Esophagus squamous epithelium (tissue), 5 donors: ENCODE measurements at regions not wholly inside any gene's neighbourhood (a gene's known extent, or its start where the extent isn't known, plus 50 kb on each side); places are given as distances from the start of the nearest gene placed in this dataset.

ENCODE experiments used
- DNase-seq: peaks from one replicate; lab custom pipeline; 2025; lab: John Stamatoyannopoulos, UW
- H3K27ac ChIP-seq, 4 donors: fragments of 200-600 bp; sonication (generic); one replicate each; pipeline ENCODE4 v1.5.1; 2016 to 2019; ENCODE audit warnings: mild to moderate bottlenecking in 1 of 4
- H3K27me3 ChIP-seq, 4 donors: fragments of 200-600 bp; sonication (generic); 1 replicate in 3 of 4; 2 replicates in 1 of 4; pipeline versions ENCODE4 v1.5.1 to v1.6.0; 2017 to 2021; ENCODE audit warnings: antibody characterized with exemption in 1 of 4
- H3K36me3 ChIP-seq, 3 donors: fragments of 200-600 bp; sonication (generic); one replicate each; pipeline ENCODE4 v1.5.1; 2016 to 2019
- H3K4me1 ChIP-seq, 3 donors: fragments of 200-600 bp; sonication (generic); one replicate each; pipeline ENCODE4 v1.5.1; 2017 to 2019
- H3K4me3 ChIP-seq, 4 donors: fragments of 200-600 bp; sonication (generic); 1 replicate in 3 of 4; 2 replicates in 1 of 4; pipeline ENCODE4 v1.5.1; 2016 to 2019; ENCODE audit warnings: mild to moderate bottlenecking in 2 of 4, moderate library complexity in 1 of 4
- H3K9me3 ChIP-seq, 3 donors: fragments of 200-600 bp; sonication (generic); one replicate each; pipeline ENCODE4 v1.5.1; 2016 to 2019
- POLR2A ChIP-seq, 4 donors: fragments of 450-650 bp; IDR thresholded peaks; one replicate each; pipeline ENCODE4 v1.6.1; 2017; ENCODE audit warnings: antibody characterized with exemption in 4 of 4, mild to moderate bottlenecking in 4 of 4, moderate library complexity in 3 of 4
- WGBS, 2 donors: methylation state at CpG; one replicate each; pipeline ENCODE4 v1.1.5; 2018; 5-methylcytosine and 5-hydroxymethylcytosine counted together
- intact Hi-C: fragments of 100-400 bp; cut with DNase I; formaldehyde crosslinking; loops from one replicate; pipeline ENCODE4 v1.15.0; 2022
- TF ChIP-seq, protein P1 (sequence below), 6 experiments: fragments of 450-650 bp in 4 of 6; fragments of 200-600 bp in 2 of 6; sonication (generic) in 2 of 6; IDR thresholded peaks; one replicate each; pipeline ENCODE4 v1.5.1; 2016 to 2019; ENCODE audit warnings: antibody characterized with exemption in 6 of 6, mild to moderate bottlenecking in 4 of 6, moderate library complexity in 4 of 6
- donor health status: DM: yes; HTN: yes; CAD: no.

- Histone ChIP-seq H3K27me3 (peaks cover 0 to 11% (median 0%) of the 10 kb centered on the region in 4 donors), H3K27ac (no peak overlapping the region), H3K9me3 (no peaks in the 10 kb centered on the region), H3K36me3 (no peaks in the 10 kb centered on the region), H3K4me1 (peaks cover 0 to 11% (median 0%) of the 10 kb centered on the region in 3 donors), H3K4me3 (no peak overlapping the region)
- intact Hi-C loops, result no loop called here
- no peak for DNase-seq
- TF ChIP-seq, protein P1, sequence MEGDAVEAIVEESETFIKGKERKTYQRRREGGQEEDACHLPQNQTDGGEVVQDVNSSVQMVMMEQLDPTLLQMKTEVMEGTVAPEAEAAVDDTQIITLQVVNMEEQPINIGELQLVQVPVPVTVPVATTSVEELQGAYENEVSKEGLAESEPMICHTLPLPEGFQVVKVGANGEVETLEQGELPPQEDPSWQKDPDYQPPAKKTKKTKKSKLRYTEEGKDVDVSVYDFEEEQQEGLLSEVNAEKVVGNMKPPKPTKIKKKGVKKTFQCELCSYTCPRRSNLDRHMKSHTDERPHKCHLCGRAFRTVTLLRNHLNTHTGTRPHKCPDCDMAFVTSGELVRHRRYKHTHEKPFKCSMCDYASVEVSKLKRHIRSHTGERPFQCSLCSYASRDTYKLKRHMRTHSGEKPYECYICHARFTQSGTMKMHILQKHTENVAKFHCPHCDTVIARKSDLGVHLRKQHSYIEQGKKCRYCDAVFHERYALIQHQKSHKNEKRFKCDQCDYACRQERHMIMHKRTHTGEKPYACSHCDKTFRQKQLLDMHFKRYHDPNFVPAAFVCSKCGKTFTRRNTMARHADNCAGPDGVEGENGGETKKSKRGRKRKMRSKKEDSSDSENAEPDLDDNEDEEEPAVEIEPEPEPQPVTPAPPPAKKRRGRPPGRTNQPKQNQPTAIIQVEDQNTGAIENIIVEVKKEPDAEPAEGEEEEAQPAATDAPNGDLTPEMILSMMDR (IDR thresholded peaks at IDR 0.05), result no peak
- TF ChIP-seq POLR2A (IDR thresholded peaks at IDR 0.05), result no peak
- 74 to 100% methylated on average over 4 of the region's 4 CpGs for WGBS, 2 donors
Observed at GRCh38 chr10:78867555-78867939, 201.2 kb upstream of the ZMIZ1 start.

DNA sequence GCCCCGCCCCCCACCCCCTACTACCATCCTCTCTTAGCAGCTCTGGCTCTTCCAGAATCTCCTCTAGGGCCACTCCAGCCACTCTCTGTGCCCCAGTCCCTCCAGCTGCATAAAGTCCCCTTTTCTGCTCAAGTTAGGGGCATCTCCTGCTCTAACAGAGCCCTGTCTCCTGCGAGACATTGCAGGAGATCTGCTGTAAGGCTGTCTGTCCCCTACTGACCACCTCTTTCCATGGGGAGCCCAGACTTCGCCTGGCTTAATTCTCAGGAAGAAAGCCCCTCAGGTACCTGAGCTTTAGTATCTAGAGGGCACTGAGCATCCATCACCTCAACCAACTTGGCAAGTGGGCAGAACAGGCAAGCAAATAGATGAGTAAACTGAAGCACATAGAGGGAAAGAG, 200.7 kb upstream of the ZMIZ1 start:
- Histone ChIP-seq H3K4me1 (peaks cover 0 to 11% (median 0%) of the 10 kb centered on the region in 3 donors), H3K4me3 (no peak overlapping the region), H3K36me3 (no peaks in the 10 kb centered on the region), H3K27me3 (peaks cover 0 to 14% (median 0%) of the 10 kb centered on the region in 4 donors), H3K9me3 (no peaks in the 10 kb centered on the region), H3K27ac (no peak overlapping the region)
- no peak for TF ChIP-seq POLR2A (IDR thresholded peaks at IDR 0.05)
- TF ChIP-seq, protein P1 (IDR thresholded peaks at IDR 0.05), result no peak
- DNase-seq, result no peak
- 100% methylated on average over 1 to 3 of the region's 3 CpGs for WGBS, 2 donors
- intact Hi-C loops, result no loop called here

- peaks cover 0 to 11% (median 0%) of the 10 kb centered on the region in 3 donors for H3K4me1 ChIP-seq
- H3K36me3 ChIP-seq, result no peaks in the 10 kb centered on the region
- peaks cover 0 to 14% (median 0%) of the 10 kb centered on the region in 4 donors for H3K27me3 ChIP-seq
- no peak for DNase-seq
- no peak overlapping the region for H3K27ac ChIP-seq
- no peaks in the 10 kb centered on the region for H3K9me3 ChIP-seq
- WGBS, 2 donors, result 81 to 95% methylated on average over 5 of the region's 5 CpGs
- TF ChIP-seq, protein P1 (IDR thresholded peaks at IDR 0.05), result no peak
- TF ChIP-seq POLR2A (IDR thresholded peaks at IDR 0.05), result no peak
- no peak overlapping the region for H3K4me3 ChIP-seq
- intact Hi-C loops, result no loop called here
Observed at GRCh38 chr10:78868456-78868855, 200.3 kb upstream of the ZMIZ1 start.

- 54 to 55% methylated on average over 7 of the region's 7 CpGs for WGBS, 2 donors
- H3K27me3 ChIP-seq, result peaks cover 0 to 14% (median 0%) of the 10 kb centered on the region in 4 donors
- intact Hi-C loops, result no loop called here
- DNase-seq, result no peak
- peaks cover 0 to 11% (median 0%) of the 10 kb centered on the region in 3 donors for H3K4me1 ChIP-seq
- no peaks in the 10 kb centered on the region for H3K36me3 ChIP-seq
- TF ChIP-seq POLR2A (IDR thresholded peaks at IDR 0.05), result no peak
- TF ChIP-seq, protein P1 (IDR thresholded peaks at IDR 0.05), result no peak
- H3K9me3 ChIP-seq, result no peaks in the 10 kb centered on the region
- H3K27ac ChIP-seq, result no peak overlapping the region
- H3K4me3 ChIP-seq, result no peak overlapping the region
Observed at GRCh38 chr10:78868861-78869260, 199.9 kb upstream of the ZMIZ1 start.

DNA sequence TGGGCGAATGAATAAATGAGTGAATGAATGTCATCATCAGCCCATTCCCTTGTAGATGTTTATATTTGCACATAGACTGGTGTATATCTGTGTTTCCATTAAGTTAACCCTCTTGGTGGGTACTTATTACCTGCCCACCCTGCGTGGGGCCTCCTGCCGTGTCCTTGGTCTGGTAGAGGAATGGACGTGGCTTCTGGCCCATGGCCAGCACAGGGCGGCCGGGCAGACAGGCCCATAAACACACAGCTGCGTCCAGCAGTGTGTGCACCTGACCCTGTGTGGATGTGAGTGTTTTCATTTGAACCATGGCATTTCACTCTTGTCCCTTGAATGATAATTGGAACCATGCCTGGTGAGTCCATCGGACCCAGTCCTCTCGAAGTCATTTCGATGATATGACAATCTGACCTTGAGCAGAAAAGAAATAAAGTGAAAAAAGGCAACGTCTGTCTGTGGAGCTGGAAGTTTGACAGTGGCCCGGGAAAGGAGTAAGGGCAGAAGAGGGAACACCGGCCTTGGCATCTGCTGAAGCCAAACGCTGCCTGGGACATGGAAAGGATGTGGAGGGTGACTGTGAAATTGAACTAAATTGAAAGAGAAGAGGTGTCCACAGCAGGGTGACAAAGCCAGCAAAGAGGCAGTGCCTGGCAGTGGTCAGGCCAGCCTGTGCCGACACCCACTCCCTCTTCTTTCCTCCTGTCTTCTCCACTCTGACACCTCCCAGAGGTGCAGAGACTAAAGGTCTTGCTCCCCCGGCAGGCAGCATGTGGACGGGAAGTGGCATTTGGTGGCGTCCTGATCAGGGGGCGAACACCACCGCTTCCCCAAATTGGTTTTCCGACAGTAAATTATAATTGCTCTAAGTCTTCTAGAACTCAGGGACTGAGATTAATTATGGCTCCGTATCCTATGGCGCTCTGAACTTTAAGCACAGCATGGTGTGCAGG, 199.0 kb upstream of the ZMIZ1 start:
- WGBS, 2 donors, result 77 to 81% methylated on average over 21 to 23 of the region's 23 CpGs

More for the DNA sequence above, 199.0 kb upstream of the ZMIZ1 start:
- H3K4me1 ChIP-seq, result peaks cover 0 to 11% (median 0%) of the 10 kb centered on the region in 3 donors
- H3K9me3 ChIP-seq, result no peaks in the 10 kb centered on the region
- TF ChIP-seq POLR2A (IDR thresholded peaks at IDR 0.05), result no peak
- TF ChIP-seq, protein P1 (IDR thresholded peaks at IDR 0.05), result no peak
- intact Hi-C loops, result no loop called here
- H3K27ac ChIP-seq, result no peak overlapping the region
- DNase-seq, result no peak
- H3K36me3 ChIP-seq, result no peaks in the 10 kb centered on the region
- peaks cover 0 to 14% (median 0%) of the 10 kb centered on the region in 4 donors for H3K27me3 ChIP-seq
- H3K4me3 ChIP-seq, result no peak overlapping the region
